ENCODE measurements at regions not wholly inside any gene's neighbourhood (a gene's known extent, or its start where the extent isn't known, plus 50 kb on each side); places are given as distances from the start of the nearest gene placed in this dataset.

DNA sequence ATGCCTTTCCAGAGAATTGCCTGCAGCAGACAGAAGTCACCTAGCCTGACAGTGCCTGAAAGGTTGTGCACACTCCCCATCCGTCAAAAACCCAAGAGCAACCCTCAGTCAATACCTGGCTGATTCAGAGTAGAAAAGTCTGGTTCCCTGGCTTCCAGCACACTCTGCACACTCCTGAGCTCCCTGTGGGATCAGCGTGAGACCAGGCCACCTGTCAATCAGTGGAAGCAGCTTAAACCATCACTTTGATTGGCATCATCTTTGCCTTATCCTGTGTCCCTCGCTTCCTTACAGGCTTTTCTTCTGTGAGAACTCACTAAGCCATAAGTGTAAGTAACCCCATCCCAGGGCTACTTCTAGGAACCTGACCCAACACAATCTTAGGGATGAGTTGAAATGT is 109.8 kb downstream of the ACTL7B start:
- TF ChIP-seq EZH2 (IDR thresholded peaks at IDR 0.05; ENCODE audit: low read length), result no peak
- TF ChIP-seq, protein P1, sequence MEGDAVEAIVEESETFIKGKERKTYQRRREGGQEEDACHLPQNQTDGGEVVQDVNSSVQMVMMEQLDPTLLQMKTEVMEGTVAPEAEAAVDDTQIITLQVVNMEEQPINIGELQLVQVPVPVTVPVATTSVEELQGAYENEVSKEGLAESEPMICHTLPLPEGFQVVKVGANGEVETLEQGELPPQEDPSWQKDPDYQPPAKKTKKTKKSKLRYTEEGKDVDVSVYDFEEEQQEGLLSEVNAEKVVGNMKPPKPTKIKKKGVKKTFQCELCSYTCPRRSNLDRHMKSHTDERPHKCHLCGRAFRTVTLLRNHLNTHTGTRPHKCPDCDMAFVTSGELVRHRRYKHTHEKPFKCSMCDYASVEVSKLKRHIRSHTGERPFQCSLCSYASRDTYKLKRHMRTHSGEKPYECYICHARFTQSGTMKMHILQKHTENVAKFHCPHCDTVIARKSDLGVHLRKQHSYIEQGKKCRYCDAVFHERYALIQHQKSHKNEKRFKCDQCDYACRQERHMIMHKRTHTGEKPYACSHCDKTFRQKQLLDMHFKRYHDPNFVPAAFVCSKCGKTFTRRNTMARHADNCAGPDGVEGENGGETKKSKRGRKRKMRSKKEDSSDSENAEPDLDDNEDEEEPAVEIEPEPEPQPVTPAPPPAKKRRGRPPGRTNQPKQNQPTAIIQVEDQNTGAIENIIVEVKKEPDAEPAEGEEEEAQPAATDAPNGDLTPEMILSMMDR (optimal IDR thresholded peaks at IDR 0.05 in 1 of 3, IDR thresholded peaks at IDR 0.05 in 1 of 3, conservative IDR thresholded peaks at IDR 0.05 in 1 of 3; ENCODE audit: extremely low read depth in 1 of 3, insufficient read depth in 2 of 3, low read length in 3 of 3), result no peak

Measured in keratinocyte (primary cell).